ENCODE measurements at regions not wholly inside any gene's neighbourhood (a gene's known extent, or its start where the extent isn't known, plus 50 kb on each side); places are given as distances from the start of the nearest gene placed in this dataset.

DNA sequence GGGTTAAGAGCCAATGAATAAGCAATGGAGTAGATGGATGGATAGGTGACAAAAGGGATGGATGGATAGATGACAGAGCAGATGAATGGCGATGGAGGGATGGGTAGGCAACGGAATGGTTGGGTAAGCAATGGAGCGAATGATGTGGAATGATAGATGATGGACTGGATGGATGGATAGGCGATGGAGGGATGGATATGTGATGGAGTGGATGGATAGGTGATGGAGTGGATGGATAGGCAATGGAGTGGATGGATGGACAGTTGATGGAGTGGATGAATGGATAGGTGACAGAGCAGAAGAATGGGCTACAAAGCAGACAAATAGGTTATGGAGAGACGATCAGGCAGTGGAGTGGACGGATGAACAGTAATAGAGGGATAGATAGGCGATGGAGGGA, 269.6 kb downstream of the TEX29 start:
- TF ChIP-seq, protein P1, sequence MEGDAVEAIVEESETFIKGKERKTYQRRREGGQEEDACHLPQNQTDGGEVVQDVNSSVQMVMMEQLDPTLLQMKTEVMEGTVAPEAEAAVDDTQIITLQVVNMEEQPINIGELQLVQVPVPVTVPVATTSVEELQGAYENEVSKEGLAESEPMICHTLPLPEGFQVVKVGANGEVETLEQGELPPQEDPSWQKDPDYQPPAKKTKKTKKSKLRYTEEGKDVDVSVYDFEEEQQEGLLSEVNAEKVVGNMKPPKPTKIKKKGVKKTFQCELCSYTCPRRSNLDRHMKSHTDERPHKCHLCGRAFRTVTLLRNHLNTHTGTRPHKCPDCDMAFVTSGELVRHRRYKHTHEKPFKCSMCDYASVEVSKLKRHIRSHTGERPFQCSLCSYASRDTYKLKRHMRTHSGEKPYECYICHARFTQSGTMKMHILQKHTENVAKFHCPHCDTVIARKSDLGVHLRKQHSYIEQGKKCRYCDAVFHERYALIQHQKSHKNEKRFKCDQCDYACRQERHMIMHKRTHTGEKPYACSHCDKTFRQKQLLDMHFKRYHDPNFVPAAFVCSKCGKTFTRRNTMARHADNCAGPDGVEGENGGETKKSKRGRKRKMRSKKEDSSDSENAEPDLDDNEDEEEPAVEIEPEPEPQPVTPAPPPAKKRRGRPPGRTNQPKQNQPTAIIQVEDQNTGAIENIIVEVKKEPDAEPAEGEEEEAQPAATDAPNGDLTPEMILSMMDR (IDR thresholded peaks at IDR 0.05): no peak
- no peak for TF ChIP-seq POLR2A (IDR thresholded peaks at IDR 0.05)

Data from sigmoid colon (tissue), 3 donors.